IPS-18c (cell line): ENCODE measurements at regions not wholly inside any gene's neighbourhood (a gene's known extent, or its start where the extent isn't known, plus 50 kb on each side); places are given as distances from the start of the nearest gene placed in this dataset.

ENCODE experiments used
- H3K4me3 ChIP-seq: 2 replicates; pipeline ENCODE4 v1.7.0; 2013; ENCODE audit warnings: low read depth, mild to moderate bottlenecking, low read length, moderate library complexity; ENCODE audit not compliant: insufficient read depth
- H3K9me3 ChIP-seq: one replicate; pipeline ENCODE4 v1.6.1; 2013; ENCODE audit warnings: mild to moderate bottlenecking, low read length, moderate library complexity; ENCODE audit not compliant: control insufficient read depth, insufficient read depth

GRCh38 chr21:27837936-27838335 lies 871.0 kb upstream of the ADAMTS5 start:
- Histone ChIP-seq H3K9me3 (no peaks in the 10 kb centered on the region), H3K4me3 (no peak overlapping the region)

- H3K9me3 ChIP-seq = no peaks in the 10 kb centered on the region
- H3K4me3 ChIP-seq = no peak overlapping the region
These were observed 866.4 kb upstream of the ADAMTS5 start for GRCh38 chr21:27833298-27833697.

DNA sequence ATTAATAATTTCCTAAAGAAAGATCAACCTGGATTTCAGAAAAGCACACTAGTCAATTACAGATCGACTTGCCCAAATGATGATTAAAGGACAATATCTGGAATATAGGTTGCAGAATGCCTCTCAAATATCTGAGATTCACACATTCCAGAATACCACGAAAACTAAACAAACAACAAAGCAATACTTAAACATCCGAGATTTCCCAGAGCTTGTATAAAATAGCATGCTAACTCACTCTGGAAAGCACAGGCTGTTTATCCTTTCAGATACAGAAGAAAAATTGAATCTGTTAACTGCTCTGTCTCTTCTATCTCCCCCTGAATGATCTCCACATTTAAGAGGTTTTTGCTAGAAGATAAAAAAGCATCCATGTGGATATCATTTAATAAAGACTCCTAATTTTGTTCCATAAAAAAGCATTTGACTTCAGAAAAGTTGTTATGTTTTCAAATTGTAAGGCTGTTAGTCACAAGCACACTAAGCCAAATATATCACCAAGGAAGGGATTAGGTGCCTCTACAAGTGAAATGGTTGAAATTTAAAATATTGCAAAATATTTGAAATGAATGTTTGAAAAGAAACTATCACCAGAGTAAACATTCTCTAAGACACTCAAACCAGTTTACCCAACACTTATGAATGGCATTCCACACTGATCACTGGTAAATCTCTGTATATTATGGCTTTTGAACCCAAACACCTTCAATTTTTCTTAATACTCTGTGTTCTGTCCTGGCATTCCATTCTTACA lies 865.1 kb upstream of the ADAMTS5 start:
- no peak overlapping the region for H3K4me3 ChIP-seq
- H3K9me3 ChIP-seq = no peaks in the 10 kb centered on the region

- Histone ChIP-seq H3K9me3 (no peaks in the 10 kb centered on the region), H3K4me3 (no peak overlapping the region)
These were observed 864.3 kb upstream of the ADAMTS5 start for GRCh38 chr21:27831177-27831576.

DNA sequence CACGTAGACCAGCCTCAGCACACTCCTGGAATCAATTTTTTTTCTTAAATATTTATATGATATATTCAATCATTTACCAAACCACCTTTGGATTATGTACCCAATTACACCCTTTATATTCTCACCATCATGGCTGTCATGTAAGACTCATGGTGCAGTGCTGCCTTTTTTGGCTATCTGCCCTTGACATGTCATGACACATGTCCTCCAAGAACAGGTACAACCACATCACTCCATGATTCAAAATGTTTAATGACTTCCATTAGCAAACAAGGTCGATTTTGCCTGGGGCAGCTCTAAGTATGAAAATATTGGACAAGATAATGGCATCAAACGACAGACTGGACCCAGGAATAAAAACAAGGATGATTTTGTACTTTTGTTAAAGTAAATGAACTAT lies 861.1 kb upstream of the ADAMTS5 start:
- Histone ChIP-seq H3K4me3 (no peak overlapping the region), H3K9me3 (no peaks in the 10 kb centered on the region)

DNA sequence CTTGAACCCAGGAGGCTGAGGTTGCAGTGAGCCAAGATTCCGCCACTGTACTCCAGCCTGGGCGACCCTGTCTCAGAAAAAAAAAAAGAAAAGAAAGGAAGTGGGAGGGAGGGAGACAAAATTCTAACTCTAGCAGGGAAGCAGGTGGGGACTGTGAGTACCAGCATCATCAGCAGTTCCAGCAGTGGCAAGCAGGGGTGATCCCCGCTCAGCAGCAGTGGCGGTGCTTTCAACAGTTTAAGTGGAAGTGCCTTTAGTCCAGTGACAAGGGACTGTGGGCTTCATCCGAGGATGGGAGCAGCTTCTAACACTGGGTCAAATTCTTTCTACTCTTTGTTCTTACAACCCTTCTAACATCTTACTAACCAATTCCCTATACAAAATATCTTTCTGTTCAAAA lies 858.1 kb upstream of the ADAMTS5 start:
- no peaks in the 10 kb centered on the region for H3K9me3 ChIP-seq
- no peak overlapping the region for H3K4me3 ChIP-seq

DNA sequence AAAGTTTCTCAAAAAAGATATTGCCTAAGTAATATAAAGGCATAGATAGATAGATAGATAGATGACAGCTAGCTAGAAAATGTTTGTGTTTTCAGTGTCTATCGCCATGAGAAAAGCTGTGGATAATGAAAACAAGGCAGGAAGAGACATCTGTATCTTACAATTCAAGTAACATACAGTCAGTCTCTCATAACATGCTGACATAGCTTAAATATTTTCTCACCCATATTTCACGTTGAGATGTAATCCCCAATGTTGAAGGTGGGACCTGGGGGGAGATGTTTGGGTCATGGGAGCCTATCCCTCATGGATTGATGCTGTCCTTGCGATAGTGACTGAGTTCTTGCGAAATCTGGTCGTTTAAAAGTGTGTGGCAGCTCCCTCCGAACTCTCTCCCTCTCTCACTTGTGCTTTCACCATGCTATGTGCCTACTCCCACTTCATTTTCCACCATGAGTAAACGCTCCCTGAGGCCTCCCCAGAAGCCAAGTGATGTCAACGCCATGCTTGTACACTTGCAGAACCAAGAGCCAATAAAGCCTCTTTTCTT lies 856.8 kb upstream of the ADAMTS5 start:
- H3K4me3 ChIP-seq = no peak overlapping the region
- no peaks in the 10 kb centered on the region for H3K9me3 ChIP-seq

DNA sequence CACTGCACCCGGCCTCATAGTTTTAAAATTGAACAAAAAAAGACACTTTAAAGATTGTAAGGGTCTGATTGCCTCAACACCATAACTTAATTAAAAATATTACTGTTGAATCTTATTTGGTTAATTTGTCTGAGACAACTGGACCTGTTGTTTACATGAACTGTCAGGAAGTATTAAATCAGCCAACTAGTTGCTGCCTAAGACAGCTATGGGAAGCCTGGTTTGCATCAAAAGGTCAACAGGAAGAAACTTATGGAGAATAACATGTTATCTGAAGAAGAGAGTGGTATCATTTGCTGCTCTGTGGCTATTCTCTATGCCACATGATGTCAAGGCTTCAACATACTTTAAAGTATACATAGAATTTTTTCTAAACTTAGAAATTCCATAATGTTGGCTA lies 853.5 kb upstream of the ADAMTS5 start:
- Histone ChIP-seq H3K9me3 (no peaks in the 10 kb centered on the region), H3K4me3 (no peak overlapping the region)

GRCh38 chr21:27819299-27819698 lies 852.4 kb upstream of the ADAMTS5 start:
- Histone ChIP-seq H3K4me3 (no peak overlapping the region), H3K9me3 (no peaks in the 10 kb centered on the region)

- Histone ChIP-seq H3K4me3 (no peak overlapping the region), H3K9me3 (no peaks in the 10 kb centered on the region)
These were observed 852.0 kb upstream of the ADAMTS5 start for GRCh38 chr21:27818847-27819246.

- Histone ChIP-seq H3K4me3 (no peak overlapping the region), H3K9me3 (no peaks in the 10 kb centered on the region)
These were observed 851.2 kb upstream of the ADAMTS5 start for GRCh38 chr21:27817902-27818623.

DNA sequence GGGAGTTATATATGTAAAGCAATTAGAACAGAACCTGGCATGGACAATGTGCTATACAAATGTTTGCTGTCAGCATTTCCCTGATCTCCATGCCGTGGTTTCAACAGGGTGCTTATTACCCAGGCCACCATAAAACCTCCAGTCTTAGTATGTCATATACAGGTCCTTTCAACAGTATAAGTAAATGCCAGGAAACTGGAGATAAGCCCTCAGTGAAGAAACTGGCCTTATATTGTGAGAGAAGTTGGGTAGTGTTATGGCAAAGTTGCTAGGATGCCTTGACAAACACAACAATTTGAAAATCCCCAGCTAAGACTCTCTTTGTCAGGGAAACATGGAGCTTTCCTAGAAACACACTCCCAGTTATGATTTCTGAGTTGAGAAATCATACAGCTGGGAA lies 850.2 kb upstream of the ADAMTS5 start:
- Histone ChIP-seq H3K4me3 (no peak overlapping the region), H3K9me3 (no peaks in the 10 kb centered on the region)

DNA sequence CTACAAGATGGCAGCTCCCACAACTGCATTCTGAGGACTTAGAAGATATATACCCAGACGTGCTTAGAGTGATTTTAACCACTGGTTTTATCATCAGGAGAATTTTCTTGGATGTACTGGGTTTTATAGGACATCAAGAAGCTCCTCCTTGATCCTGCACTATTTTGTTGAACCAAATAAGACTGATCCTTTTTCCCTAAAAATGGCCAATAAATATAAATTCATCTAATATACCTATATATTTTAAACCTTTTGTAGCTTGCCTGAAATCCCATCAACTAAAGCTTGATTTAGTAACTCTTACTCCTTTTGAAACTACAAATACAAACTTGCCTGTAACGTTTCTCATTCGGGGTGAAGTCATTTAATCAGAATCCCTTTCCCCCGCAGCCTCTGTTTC lies 849.4 kb upstream of the ADAMTS5 start:
- H3K9me3 ChIP-seq = no peaks in the 10 kb centered on the region
- H3K4me3 ChIP-seq = no peak overlapping the region

- Histone ChIP-seq H3K4me3 (no peak overlapping the region), H3K9me3 (no peaks in the 10 kb centered on the region)
These were observed 847.3 kb upstream of the ADAMTS5 start for GRCh38 chr21:27814226-27814625.

- Histone ChIP-seq H3K4me3 (no peak overlapping the region), H3K9me3 (no peaks in the 10 kb centered on the region)
These were observed 846.9 kb upstream of the ADAMTS5 start for GRCh38 chr21:27813750-27814149.

GRCh38 chr21:27813344-27813743 lies 846.5 kb upstream of the ADAMTS5 start:
- Histone ChIP-seq H3K9me3 (no peaks in the 10 kb centered on the region), H3K4me3 (no peak overlapping the region)

GRCh38 chr21:27812279-27812678 lies 845.4 kb upstream of the ADAMTS5 start:
- Histone ChIP-seq H3K9me3 (no peaks in the 10 kb centered on the region), H3K4me3 (no peak overlapping the region)

DNA sequence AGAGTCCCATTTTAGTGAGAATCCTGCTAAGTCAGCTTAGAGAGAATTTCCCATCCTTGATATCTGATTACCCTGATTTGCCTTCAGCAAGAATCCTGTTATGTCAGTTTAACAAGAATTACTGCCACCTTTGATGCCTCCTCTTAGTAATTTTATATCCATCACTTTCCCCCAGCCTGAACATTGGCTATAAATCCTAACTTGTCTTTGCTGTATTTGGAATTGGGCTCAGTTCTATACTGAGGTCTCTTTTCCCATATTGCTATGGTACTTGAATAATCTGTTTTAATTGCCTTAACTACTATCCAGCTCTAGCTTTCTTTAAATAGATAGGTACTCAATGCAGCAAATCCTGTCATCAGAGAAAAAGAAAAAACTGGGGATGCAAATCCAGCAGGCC lies 842.0 kb upstream of the ADAMTS5 start:
- no peaks in the 10 kb centered on the region for H3K9me3 ChIP-seq

More for the DNA sequence above, 842.0 kb upstream of the ADAMTS5 start:
- H3K4me3 ChIP-seq = no peak overlapping the region
